ENCODE measurements at regions not wholly inside any gene's neighbourhood (a gene's known extent, or its start where the extent isn't known, plus 50 kb on each side); places are given as distances from the start of the nearest gene placed in this dataset.

- Histone ChIP-seq H3K36me3 (no peaks in the 10 kb centered on the region), H3K4me3 (no peak overlapping the region), H3K27me3 (ENCODE audit: low read depth) (no peaks in the 10 kb centered on the region), H3K9me3 (no peaks in the 10 kb centered on the region), H3K4me1 (no peaks in the 10 kb centered on the region), H3K27ac (no peak overlapping the region)
- intact Hi-C loops (cut with DNase I) = no loop called here
- DNase-seq (no peak), ATAC-seq (no peak)
- TF ChIP-seq CTCF (IDR thresholded peaks at IDR 0.05) = no peak
Observed at GRCh38 chr7:4394736-4395135, 287.4 kb upstream of the FOXK1 start.

DNA sequence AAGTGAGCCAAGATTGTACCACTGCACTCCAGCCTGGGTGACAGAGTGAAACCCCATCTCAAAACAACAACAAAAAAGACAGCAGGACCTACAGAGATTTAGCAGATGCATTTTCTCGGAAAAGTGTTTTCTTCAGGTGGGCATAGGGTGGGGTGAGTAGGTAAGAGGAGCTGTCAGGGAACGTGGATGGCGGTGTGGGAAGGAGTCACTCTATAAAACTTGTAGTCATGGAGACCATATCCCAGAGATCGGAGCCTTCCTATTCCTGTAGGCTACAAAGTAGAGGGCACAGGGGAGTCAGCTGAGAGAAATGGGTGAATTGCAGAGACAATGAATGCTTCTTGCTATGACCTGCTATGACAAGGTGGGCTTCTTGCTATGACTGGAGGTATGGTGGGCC lies 283.0 kb upstream of the FOXK1 start:
- DNase-seq (no peak), ATAC-seq (no peak)
- Histone ChIP-seq H3K9me3 (no peaks in the 10 kb centered on the region), H3K4me1 (no peaks in the 10 kb centered on the region), H3K36me3 (no peaks in the 10 kb centered on the region), H3K27me3 (ENCODE audit: low read depth) (no peaks in the 10 kb centered on the region), H3K27ac (no peak overlapping the region), H3K4me3 (no peak overlapping the region)
- intact Hi-C loops (cut with DNase I) = no loop called here
- no peak for TF ChIP-seq CTCF (IDR thresholded peaks at IDR 0.05)

DNA sequence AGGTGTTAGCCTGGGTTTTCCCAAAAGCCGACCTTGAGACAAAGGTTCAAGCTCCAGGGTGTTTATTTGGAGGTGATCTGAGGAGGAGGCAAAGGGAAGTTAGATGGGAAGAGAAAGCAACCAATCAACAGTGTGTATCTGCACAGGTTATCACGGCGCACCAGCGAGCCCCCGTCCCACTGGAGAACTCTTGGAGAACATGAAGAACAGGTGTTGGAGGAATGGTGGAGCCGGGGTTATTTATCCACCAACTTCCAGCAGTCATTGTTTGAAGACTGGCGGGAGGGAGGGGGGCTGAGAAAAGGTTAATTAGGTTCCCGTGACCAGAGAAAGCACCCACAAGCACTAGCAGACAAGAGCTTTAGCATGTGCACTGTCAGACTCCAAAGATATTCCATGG lies 282.5 kb upstream of the FOXK1 start:
- Histone ChIP-seq H3K27me3 (ENCODE audit: low read depth) (no peaks in the 10 kb centered on the region), H3K4me3 (no peak overlapping the region), H3K4me1 (no peaks in the 10 kb centered on the region), H3K36me3 (no peaks in the 10 kb centered on the region), H3K9me3 (no peaks in the 10 kb centered on the region), H3K27ac (no peak overlapping the region)
- TF ChIP-seq CTCF (IDR thresholded peaks at IDR 0.05) = no peak
- DNase-seq = no peak
- ATAC-seq = no peak
- intact Hi-C loops (cut with DNase I) = no loop called here

- TF ChIP-seq CTCF (IDR thresholded peaks at IDR 0.05) = no peak
- Histone ChIP-seq H3K36me3 (no peaks in the 10 kb centered on the region), H3K27me3 (ENCODE audit: low read depth) (no peaks in the 10 kb centered on the region), H3K9me3 (no peaks in the 10 kb centered on the region), H3K4me1 (no peaks in the 10 kb centered on the region), H3K4me3 (no peak overlapping the region), H3K27ac (no peak overlapping the region)
- no peak for ATAC-seq
- intact Hi-C loops (cut with DNase I) = no loop called here
- DNase-seq = no peak
Observed at GRCh38 chr7:4406288-4407058, 275.6 kb upstream of the FOXK1 start.

GRCh38 chr7:4409946-4410345 lies 272.1 kb upstream of the FOXK1 start:
- intact Hi-C loops (cut with DNase I) = no loop called here
- ATAC-seq = no peak
- H3K27ac ChIP-seq = no peak overlapping the region
- no peak overlapping the region for H3K4me3 ChIP-seq
- no peaks in the 10 kb centered on the region for H3K27me3 ChIP-seq (ENCODE audit: low read depth)
- H3K9me3 ChIP-seq = peaks cover 5% of the 10 kb centered on the region
- H3K36me3 ChIP-seq = no peaks in the 10 kb centered on the region
- H3K4me1 ChIP-seq = no peaks in the 10 kb centered on the region
- TF ChIP-seq CTCF (IDR thresholded peaks at IDR 0.05) = no peak
- no peak for DNase-seq
